ENCODE measurements at regions not wholly inside any gene's neighbourhood (a gene's known extent, or its start where the extent isn't known, plus 50 kb on each side); places are given as distances from the start of the nearest gene placed in this dataset.

GRCh38 chr4:184306470-184306869, 88.8 kb upstream of the ENPP6 start:
- CTCF ChIA-PET: interaction anchor here (0.9 to 3.8 kb wide), 3 partner anchors 24 to 42 kb away, joined by 3 to 18 read pairs (median 7); no protein-coding TSS in a partner anchor
- TF ChIP-seq CTCF (IDR thresholded peaks at IDR 0.05): no peak
- no peak overlapping the region for H3K27ac Mint-ChIP-seq

GRCh38 chr4:184300816-184301215, 83.1 kb upstream of the ENPP6 start:
- CTCF ChIA-PET: interaction anchor here (1.1 to 1.5 kb wide), 2 partner anchors 13 to 37 kb away, joined by 3 to 7 read pairs; no protein-coding TSS in a partner anchor
- H3K4me3 Mint-ChIP-seq: no peak overlapping the region

More at GRCh38 chr4:184306470-184306869, 88.8 kb upstream of the ENPP6 start:
- Mint-ChIP-seq H3K9me3 (peaks cover 10% of the 10 kb centered on the region), H3K27me3 (no peaks in the 10 kb centered on the region), H3K4me3 (no peak overlapping the region), H3K4me1 (ENCODE audit: low read depth) (peaks cover 32% of the 10 kb centered on the region), H3K36me3 (ENCODE audit: low read depth) (peaks cover 3% of the 10 kb centered on the region)
- DNase-seq: no peak
- POLR2A ChIA-PET: interaction anchor here (1.4 kb wide), 1 partner anchor 33 kb away, joined by 3 read pairs; no protein-coding TSS in a partner anchor
- intact Hi-C loops (cut with micrococcal nuclease): no loop called here
- no peak for ATAC-seq

GRCh38 chr4:184298254-184298653, 80.6 kb upstream of the ENPP6 start:
- POLR2A ChIA-PET: interaction anchor here (0.7 to 2.6 kb wide), 3 partner anchors 17 to 436 kb away, joined by 3 to 5 read pairs (median 3); no protein-coding TSS in a partner anchor
- Mint-ChIP-seq H3K9me3 (peaks cover 4% of the 10 kb centered on the region), H3K27ac (no peak overlapping the region), H3K36me3 (ENCODE audit: low read depth) (no peaks in the 10 kb centered on the region), H3K4me1 (ENCODE audit: low read depth) (no peaks in the 10 kb centered on the region), H3K4me3 (no peak overlapping the region), H3K27me3 (peaks cover 3% of the 10 kb centered on the region)
- CTCF ChIA-PET: interaction anchor here (0.9 kb wide), 1 partner anchor 12 kb away, joined by 3 read pairs; no protein-coding TSS in a partner anchor
- intact Hi-C loops (cut with micrococcal nuclease): no loop called here
- no peak for DNase-seq
- no peak for ATAC-seq
- TF ChIP-seq CTCF (IDR thresholded peaks at IDR 0.05): no peak

More at GRCh38 chr4:184300816-184301215, 83.1 kb upstream of the ENPP6 start:
- intact Hi-C loops (cut with micrococcal nuclease): no loop called here
- H3K27ac Mint-ChIP-seq: no peak overlapping the region
- POLR2A ChIA-PET: interaction anchor here (2.6 kb wide), 1 partner anchor 19 kb away, joined by 5 read pairs; no protein-coding TSS in a partner anchor
- TF ChIP-seq CTCF (IDR thresholded peaks at IDR 0.05): no peak
- H3K36me3 Mint-ChIP-seq (ENCODE audit: low read depth): peaks cover 3% of the 10 kb centered on the region
- DNase-seq (no peak), ATAC-seq (no peak)
- H3K9me3 Mint-ChIP-seq: peaks cover 10% of the 10 kb centered on the region
- H3K27me3 Mint-ChIP-seq: no peaks in the 10 kb centered on the region
- no peaks in the 10 kb centered on the region for H3K4me1 Mint-ChIP-seq (ENCODE audit: low read depth)

GRCh38 chr4:184295206-184295605, 77.5 kb upstream of the ENPP6 start:
- Mint-ChIP-seq H3K27ac (no peak overlapping the region), H3K4me3 (no peak overlapping the region), H3K36me3 (ENCODE audit: low read depth) (no peaks in the 10 kb centered on the region), H3K9me3 (no peaks in the 10 kb centered on the region), H3K4me1 (ENCODE audit: low read depth) (peaks cover 5% of the 10 kb centered on the region), H3K27me3 (peaks cover 3% of the 10 kb centered on the region)
- ATAC-seq: no peak
- no peak for DNase-seq
- no peak for TF ChIP-seq CTCF (IDR thresholded peaks at IDR 0.05)
- ChIA-PET CTCF (interaction anchor here (1.0 kb wide), 1 partner anchor 10 kb away, joined by 3 read pairs; no protein-coding TSS in a partner anchor), POLR2A (no interaction called here)
- intact Hi-C loops (cut with micrococcal nuclease): no loop called here

GRCh38 chr4:184294606-184295133, 77.0 kb upstream of the ENPP6 start:
- no peak for TF ChIP-seq CTCF (IDR thresholded peaks at IDR 0.05)
- CTCF ChIA-PET: no interaction called here
- H3K4me1 Mint-ChIP-seq (ENCODE audit: low read depth): peaks cover 10% of the 10 kb centered on the region
- POLR2A ChIA-PET: no interaction called here
- no peaks in the 10 kb centered on the region for H3K36me3 Mint-ChIP-seq (ENCODE audit: low read depth)
- DNase-seq: no peak
- peaks cover 3% of the 10 kb centered on the region for H3K27me3 Mint-ChIP-seq
- H3K4me3 Mint-ChIP-seq: no peak overlapping the region
- no peaks in the 10 kb centered on the region for H3K9me3 Mint-ChIP-seq
- no peak overlapping the region for H3K27ac Mint-ChIP-seq
- no peak for ATAC-seq
- intact Hi-C loops (cut with micrococcal nuclease): no loop called here

Measured in activated CD8-positive, alpha-beta T cell treated with anti-CD3 and anti-CD28 coated beads for 36 hours (primary cell).